ENCODE measurements at regions not wholly inside any gene's neighbourhood (a gene's known extent, or its start where the extent isn't known, plus 50 kb on each side); places are given as distances from the start of the nearest gene placed in this dataset.

- H2BK5ac ChIP-seq (ENCODE audit: low read depth, low read length): no peak overlapping the region
- H4K91ac ChIP-seq (replicated peaks; ENCODE audit: insufficient read length, low read length): no peak overlapping the region
- no peak overlapping the region for H2BK15ac ChIP-seq (ENCODE audit: low read length)
- no peaks in the 10 kb centered on the region for H4K20me1 ChIP-seq (replicated peaks in 1 of 2; ENCODE audit: control insufficient read depth in 1 of 2, insufficient read depth in 2 of 2, low read length in 2 of 2)
- no peak overlapping the region for H3K4me3 ChIP-seq (ENCODE audit: extremely low read depth in 1 of 4, insufficient read depth in 2 of 4, low read depth in 3 of 4, low read length in 4 of 4)
- no peaks in the 10 kb centered on the region for H3K4me1 ChIP-seq (replicated peaks in 1 of 4; ENCODE audit: control insufficient read depth in 3 of 4, insufficient read depth in 4 of 4, low read length in 3 of 4)
- no peak overlapping the region for H3K18ac ChIP-seq (ENCODE audit: extremely low read depth, low read length)
- no peak for TF ChIP-seq CHD2 (IDR thresholded peaks at IDR 0.05; ENCODE audit: low read length)
- no peak for TF ChIP-seq ATF2 (IDR thresholded peaks at IDR 0.05; ENCODE audit: low read length)
- TF ChIP-seq CBX5 (IDR thresholded peaks at IDR 0.05; ENCODE audit: low read depth, low read length): no peak
- no peak for TF ChIP-seq PHF8 (conservative IDR thresholded peaks at IDR 0.05; ENCODE audit: low read depth, low read length)
- TF ChIP-seq BACH1 (IDR thresholded peaks at IDR 0.05; ENCODE audit: low read length): no peak
- H3K36me3 ChIP-seq (ENCODE audit: control insufficient read depth in 2 of 4, insufficient read depth in 4 of 4, low read length in 3 of 4): no peaks in the 10 kb centered on the region
- H3K27ac ChIP-seq (ENCODE audit: low read depth, low read length): no peak overlapping the region
- H3K4ac ChIP-seq (replicated peaks; ENCODE audit: insufficient read length, low read depth, low read length): no peak overlapping the region
- H3K14ac ChIP-seq (ENCODE audit: insufficient read length): no peak overlapping the region
- H4K5ac ChIP-seq (ENCODE audit: insufficient read length, low read depth, low read length): no peak overlapping the region
- no peak overlapping the region for H3K23ac ChIP-seq (ENCODE audit: insufficient read length)
- ChIA-PET POLR2A (ENCODE audit: partially characterized antibody) (no interaction called here), CTCF (ENCODE audit: partially characterized antibody) (no interaction called here)
- no peaks in the 10 kb centered on the region for H3K9me3 ChIP-seq (ENCODE audit: insufficient read depth in 2 of 2, low read depth in 1 of 2, low read length in 1 of 2)
- no peak overlapping the region for H3K9ac ChIP-seq (replicated peaks in 1 of 4; ENCODE audit: extremely low read depth in 1 of 4, low read depth in 3 of 4, low read length in 3 of 4)
- no peak overlapping the region for H3K4me2 ChIP-seq (ENCODE audit: insufficient read depth in 1 of 2, low read depth in 2 of 2, low read length in 2 of 2)
- H2AK5ac ChIP-seq (ENCODE audit: low read depth, low read length): no peak overlapping the region
- H2AFZ ChIP-seq (ENCODE audit: low read length): no peak overlapping the region
- no peak overlapping the region for H2BK120ac ChIP-seq (replicated peaks; ENCODE audit: low read depth, low read length)
- H4K8ac ChIP-seq (ENCODE audit: extremely low read depth, insufficient read depth, low read length): no peak overlapping the region
- H3K27me3 ChIP-seq (replicated peaks in 1 of 4; ENCODE audit: control insufficient read depth in 3 of 4, extremely low read depth in 1 of 4, insufficient read depth in 3 of 4, low read length in 3 of 4): peaks cover 0 to 4% (median 1%) of the 10 kb centered on the region in 4 experiments; a peak in 1 of 7 replicates
- no peak for DNase-seq (ENCODE audit: low read depth in 1 of 2, low spot score in 2 of 2)
- H2BK12ac ChIP-seq (ENCODE audit: low read depth, low read length): no peak overlapping the region
- no peak for FAIRE-seq
- no peaks in the 10 kb centered on the region for H3K79me1 ChIP-seq (ENCODE audit: low read depth, low read length)
- H3K23me2 ChIP-seq (ENCODE audit: low read depth, low read length): no peaks in the 10 kb centered on the region; the same call in 1 of the 2 replicates
- no peak overlapping the region for H2BK20ac ChIP-seq (ENCODE audit: low read length)
- H3K56ac ChIP-seq (replicated peaks; ENCODE audit: insufficient read length, low read depth, low read length): no peak overlapping the region
- no peaks in the 10 kb centered on the region for H3K79me2 ChIP-seq (ENCODE audit: control insufficient read depth in 1 of 2, insufficient read depth in 2 of 2, low read length in 2 of 2)
Observed at GRCh38 chr20:60389441-60389840, 431.2 kb downstream of the CDH26 start.

All from H1 (cell line).